Tongue (tissue), 1 donor: ENCODE measurements at regions not wholly inside any gene's neighbourhood (a gene's known extent, or its start where the extent isn't known, plus 50 kb on each side); places are given as distances from the start of the nearest gene placed in this dataset.
"Not testable (repeated sequence)": the region's sequence is repeated elsewhere in the genome, so short reads cannot be mapped to it uniquely, and the experiment has no call there.

Experiments used
- DNase-seq: peaks from one replicate; pipeline ENCODE4 v3.0.0-alpha.2; 2015

- DNase-seq: not testable (repeated sequence)
Measured at GRCh38 chr3:145459681-145460080, 701.3 kb downstream of the PLOD2 start.

GRCh38 chr3:145471976-145472375 lies 689.0 kb downstream of the PLOD2 start:
- DNase-seq: no peak

GRCh38 chr3:145482735-145483134 lies 678.2 kb downstream of the PLOD2 start:
- DNase-seq: not testable (repeated sequence)

- no peak for DNase-seq
Measured at GRCh38 chr3:145483992-145484391, 677.0 kb downstream of the PLOD2 start.

GRCh38 chr3:145489011-145489410 lies 672.0 kb downstream of the PLOD2 start:
- DNase-seq: no peak

- DNase-seq: no peak
Measured at GRCh38 chr3:145490088-145491048, 670.6 kb downstream of the PLOD2 start.

- DNase-seq: no peak
Measured at GRCh38 chr3:145492456-145492855, 668.5 kb downstream of the PLOD2 start.

- not testable (repeated sequence) for DNase-seq
Measured at GRCh38 chr3:145517416-145517815, 643.6 kb downstream of the PLOD2 start.

- no peak for DNase-seq
Measured at GRCh38 chr3:145518639-145519038, 642.3 kb downstream of the PLOD2 start.

GRCh38 chr3:145519398-145520047 lies 641.5 kb downstream of the PLOD2 start:
- no peak for DNase-seq

GRCh38 chr3:145522179-145522578 lies 638.8 kb downstream of the PLOD2 start:
- no peak for DNase-seq

- DNase-seq: no peak
Measured at GRCh38 chr3:145522893-145523651, 637.9 kb downstream of the PLOD2 start.

GRCh38 chr3:145531548-145531947 lies 629.4 kb downstream of the PLOD2 start:
- DNase-seq: peak; percentile 4

GRCh38 chr3:145533696-145534095 lies 627.3 kb downstream of the PLOD2 start:
- no peak for DNase-seq

- no peak for DNase-seq
Measured at GRCh38 chr3:145536461-145536860, 624.5 kb downstream of the PLOD2 start.

GRCh38 chr3:145550522-145550921 lies 610.5 kb downstream of the PLOD2 start:
- DNase-seq: no peak

GRCh38 chr3:145557405-145557804 lies 603.6 kb downstream of the PLOD2 start:
- peak; percentile 17 for DNase-seq

- no peak for DNase-seq
Measured at GRCh38 chr3:145578471-145578870, 582.5 kb downstream of the PLOD2 start.

- DNase-seq: no peak
Measured at GRCh38 chr3:145581694-145582093, 579.3 kb downstream of the PLOD2 start.

- no peak for DNase-seq
Measured at GRCh38 chr3:145604851-145605250, 556.1 kb downstream of the PLOD2 start.

GRCh38 chr3:145620002-145620401 lies 541.0 kb downstream of the PLOD2 start:
- DNase-seq: no peak

GRCh38 chr3:145620486-145620885 lies 540.5 kb downstream of the PLOD2 start:
- DNase-seq: no peak

- no peak for DNase-seq
Measured at GRCh38 chr3:145623349-145623748, 537.6 kb downstream of the PLOD2 start.
